Aorta (tissue), 5 donors: ENCODE measurements at regions not wholly inside any gene's neighbourhood (a gene's known extent, or its start where the extent isn't known, plus 50 kb on each side); places are given as distances from the start of the nearest gene placed in this dataset.

Experiments used
- ATAC-seq: fragments of 200-7000 bp; cut with Tn5 transposase; one replicate; pipeline ENCODE4 v1.9.1; 2022; ENCODE audit warnings: moderate library complexity; ENCODE audit not compliant: low FRiP score
- DNase-seq, 2 donors: peaks; one replicate each; pipeline ENCODE4 v3.0.0-alpha.2; 2020
- H3K27ac ChIP-seq, 2 donors: one replicate each; pipeline ENCODE4 v1.5.1; 2013; ENCODE audit warnings: low read length in 2 of 2, mild to moderate bottlenecking in 2 of 2, moderate library complexity in 2 of 2, control low read depth in 1 of 2, inconsistent platforms in 1 of 2, low read depth in 1 of 2
- H3K27me3 ChIP-seq, 2 donors: one replicate each; pipeline ENCODE4 v1.6.1; 2013; ENCODE audit warnings: control low read depth in 1 of 2, low read length in 1 of 2, mild to moderate bottlenecking in 1 of 2, moderate library complexity in 1 of 2; ENCODE audit not compliant: insufficient read depth in 2 of 2, control insufficient read depth in 1 of 2
- H3K36me3 ChIP-seq, 2 donors: one replicate each; pipeline ENCODE4 v1.6.1; 2013; ENCODE audit warnings: control low read depth in 1 of 2, low read length in 1 of 2, mild to moderate bottlenecking in 1 of 2; ENCODE audit not compliant: insufficient read depth in 2 of 2, control insufficient read depth in 1 of 2
- H3K4me1 ChIP-seq, 2 donors: one replicate each; pipeline ENCODE4 v1.6.1; 2013; ENCODE audit warnings: low read length in 2 of 2, control low read depth in 1 of 2, mild to moderate bottlenecking in 1 of 2, moderate library complexity in 1 of 2; ENCODE audit not compliant: insufficient read depth in 2 of 2, control insufficient read depth in 1 of 2
- H3K4me3 ChIP-seq, 2 donors: one replicate each; pipeline ENCODE4 v1.5.1; 2013; ENCODE audit warnings: low read length in 2 of 2, control low read depth in 1 of 2, mild to moderate bottlenecking in 1 of 2
- H3K9me3 ChIP-seq: one replicate; pipeline ENCODE4 v1.6.1; 2013; ENCODE audit warnings: mild to moderate bottlenecking, low read length; ENCODE audit not compliant: control insufficient read depth
- WGBS, 2 donors: extraction: QIAGEN DNeasy Blood & Tissue Kit; methylation state at CpG; one replicate each; pipeline ENCODE4 v1.1.7; 2013; 5-methylcytosine and 5-hydroxymethylcytosine counted together
- intact Hi-C, 2 donors: fragments of 100-400 bp; cut with DNase I; formaldehyde crosslinking; loops; one replicate each; pipeline versions ENCODE4 v1.14.2 to v1.15.0; 2022
- donor health status: healthy with polysubstance abuse.
- donor health status: Bipolar disorder and iron deficiency.
- donor health status: DM: no; HTN: no; CAD: no.
- donor health status: DM: no; HTN: no; CAD: no.
- donor health status: DM: yes; HTN: yes; CAD: no.

GRCh38 chr6:163759542-163759941 lies 345.0 kb downstream of the QKI start:
- no peaks in the 10 kb centered on the region for H3K27me3 ChIP-seq
- 84 to 85% methylated on average over 5 of the region's 5 CpGs for WGBS, 2 donors
- no peaks in the 10 kb centered on the region for H3K36me3 ChIP-seq
- no peak for DNase-seq
- no peak overlapping the region for H3K4me3 ChIP-seq
- H3K9me3 ChIP-seq, result peaks cover 1% of the 10 kb centered on the region
- ATAC-seq, result no peak
- intact Hi-C loops, result no loop called here
- H3K27ac ChIP-seq, result no peak overlapping the region
- H3K4me1 ChIP-seq, result no peaks in the 10 kb centered on the region

- Histone ChIP-seq H3K27ac (no peak overlapping the region), H3K27me3 (no peaks in the 10 kb centered on the region), H3K36me3 (no peaks in the 10 kb centered on the region), H3K4me1 (no peaks in the 10 kb centered on the region), H3K9me3 (no peaks in the 10 kb centered on the region), H3K4me3 (no peak overlapping the region)
- intact Hi-C loops, result no loop called here
- ATAC-seq, result no peak
- no peak for DNase-seq
Observed at GRCh38 chr6:163757520-163757919, 343.0 kb downstream of the QKI start.

- WGBS, 2 donors, result 77 to 80% methylated on average over 4 of the region's 4 CpGs
- H3K4me3 ChIP-seq, result no peak overlapping the region
- H3K27ac ChIP-seq, result no peak overlapping the region
- ATAC-seq, result no peak
- intact Hi-C loops, result no loop called here
- H3K27me3 ChIP-seq, result no peaks in the 10 kb centered on the region
- H3K36me3 ChIP-seq, result no peaks in the 10 kb centered on the region
- H3K4me1 ChIP-seq, result no peaks in the 10 kb centered on the region
- H3K9me3 ChIP-seq, result no peaks in the 10 kb centered on the region
- no peak for DNase-seq
Observed at GRCh38 chr6:163756079-163756478, 341.6 kb downstream of the QKI start.

GRCh38 chr6:163754866-163755265 lies 340.3 kb downstream of the QKI start:
- DNase-seq, result peak in 1 of 2 donors; percentile 72
- 60 to 66% methylated on average over 5 of the region's 5 CpGs for WGBS, 2 donors
- no peak for ATAC-seq
- intact Hi-C loops, result no loop called here
- H3K27me3 ChIP-seq, result no peaks in the 10 kb centered on the region
- no peaks in the 10 kb centered on the region for H3K4me1 ChIP-seq
- H3K9me3 ChIP-seq, result no peaks in the 10 kb centered on the region
- H3K4me3 ChIP-seq, result no peak overlapping the region
- no peak overlapping the region for H3K27ac ChIP-seq
- no peaks in the 10 kb centered on the region for H3K36me3 ChIP-seq

GRCh38 chr6:163753430-163753829 lies 338.9 kb downstream of the QKI start:
- no peak for DNase-seq
- Histone ChIP-seq H3K4me1 (no peaks in the 10 kb centered on the region), H3K27ac (no peak overlapping the region), H3K36me3 (no peaks in the 10 kb centered on the region), H3K4me3 (no peak overlapping the region), H3K27me3 (no peaks in the 10 kb centered on the region), H3K9me3 (no peaks in the 10 kb centered on the region)
- intact Hi-C loops, result no loop called here
- ATAC-seq, result no peak
- 79 to 83% methylated on average over 2 of the region's 2 CpGs for WGBS, 2 donors

- no peaks in the 10 kb centered on the region for H3K4me1 ChIP-seq
- H3K9me3 ChIP-seq, result no peaks in the 10 kb centered on the region
- 96% methylated on average over 13 of the region's 13 CpGs for WGBS, 2 donors
- no peaks in the 10 kb centered on the region for H3K36me3 ChIP-seq
- intact Hi-C loops, result no loop called here
- ATAC-seq, result no peak
- H3K4me3 ChIP-seq, result no peak overlapping the region
- H3K27ac ChIP-seq, result no peak overlapping the region
- no peaks in the 10 kb centered on the region for H3K27me3 ChIP-seq
- DNase-seq, result no peak
Observed at GRCh38 chr6:163752446-163752845, 337.9 kb downstream of the QKI start.

- Histone ChIP-seq H3K27ac (no peak overlapping the region), H3K27me3 (no peaks in the 10 kb centered on the region), H3K36me3 (no peaks in the 10 kb centered on the region), H3K4me3 (no peak overlapping the region), H3K9me3 (no peaks in the 10 kb centered on the region), H3K4me1 (no peaks in the 10 kb centered on the region)
- WGBS, 2 donors, result 67 to 87% methylated on average over 18 of the region's 18 CpGs
- intact Hi-C loops, result no loop called here
- no peak for ATAC-seq
- DNase-seq, result no peak
Observed at GRCh38 chr6:163751032-163751525, 336.6 kb downstream of the QKI start.

GRCh38 chr6:163750431-163751031 lies 336.0 kb downstream of the QKI start:
- intact Hi-C loops, result no loop called here
- 51 to 52% methylated on average over 22 of the region's 22 CpGs for WGBS, 2 donors
- Histone ChIP-seq H3K27ac (no peak overlapping the region), H3K27me3 (no peaks in the 10 kb centered on the region), H3K4me3 (no peak overlapping the region), H3K9me3 (no peaks in the 10 kb centered on the region), H3K36me3 (no peaks in the 10 kb centered on the region), H3K4me1 (no peaks in the 10 kb centered on the region)
- no peak for ATAC-seq
- no peak for DNase-seq

GRCh38 chr6:163748886-163749285 lies 334.4 kb downstream of the QKI start:
- no peaks in the 10 kb centered on the region for H3K36me3 ChIP-seq
- intact Hi-C loops, result no loop called here
- no peak for ATAC-seq
- 77 to 90% methylated on average over 15 of the region's 15 CpGs for WGBS, 2 donors
- H3K9me3 ChIP-seq, result no peaks in the 10 kb centered on the region
- no peak for DNase-seq
- no peaks in the 10 kb centered on the region for H3K4me1 ChIP-seq
- H3K4me3 ChIP-seq, result no peak overlapping the region
- H3K27ac ChIP-seq, result no peak overlapping the region
- no peaks in the 10 kb centered on the region for H3K27me3 ChIP-seq
